SU-DHL-6 (cell line): ENCODE measurements at regions not wholly inside any gene's neighbourhood (a gene's known extent, or its start where the extent isn't known, plus 50 kb on each side); places are given as distances from the start of the nearest gene placed in this dataset.

Experiments used
- EZH2phosphoT487 ChIP-seq: fragments of 200-600 bp; sonication (generic), shearing (Covaris generic); conservative IDR thresholded peaks from 2 replicates; pipeline ENCODE4 v1.6.1; 2018; ENCODE audit warnings: mild to moderate bottlenecking, antibody characterized with exemption, low read length, moderate library complexity, mixed read lengths
- TF ChIP-seq, protein P1 (sequence below): fragments of 200-600 bp; sonication (generic); IDR thresholded peaks from one replicate; pipeline ENCODE4 v1.5.1; 2017; ENCODE audit warnings: antibody characterized with exemption, mild to moderate bottlenecking, low read length, moderate library complexity; ENCODE audit not compliant: insufficient read depth, poor library complexity, severe bottlenecking

DNA sequence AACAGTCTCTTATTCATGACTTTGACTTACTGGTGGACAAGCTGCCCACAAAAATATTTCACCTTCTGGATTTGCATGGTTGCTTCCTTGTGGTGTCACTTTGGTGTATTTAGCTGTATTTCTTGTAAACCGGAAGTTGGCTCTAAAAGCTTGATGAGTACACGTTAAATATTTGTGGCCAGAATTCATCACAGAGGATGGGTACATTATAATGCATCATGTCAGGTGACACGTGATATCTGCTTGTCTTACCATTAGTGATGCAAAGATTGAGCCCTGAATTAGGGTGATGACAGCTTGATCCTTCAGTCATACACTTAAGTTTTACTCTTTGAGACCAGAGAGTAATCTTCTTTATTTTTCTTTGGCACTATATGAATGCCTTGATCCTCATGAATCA is 188.3 kb upstream of the RPS6KA3 start:
- TF ChIP-seq, protein P1, sequence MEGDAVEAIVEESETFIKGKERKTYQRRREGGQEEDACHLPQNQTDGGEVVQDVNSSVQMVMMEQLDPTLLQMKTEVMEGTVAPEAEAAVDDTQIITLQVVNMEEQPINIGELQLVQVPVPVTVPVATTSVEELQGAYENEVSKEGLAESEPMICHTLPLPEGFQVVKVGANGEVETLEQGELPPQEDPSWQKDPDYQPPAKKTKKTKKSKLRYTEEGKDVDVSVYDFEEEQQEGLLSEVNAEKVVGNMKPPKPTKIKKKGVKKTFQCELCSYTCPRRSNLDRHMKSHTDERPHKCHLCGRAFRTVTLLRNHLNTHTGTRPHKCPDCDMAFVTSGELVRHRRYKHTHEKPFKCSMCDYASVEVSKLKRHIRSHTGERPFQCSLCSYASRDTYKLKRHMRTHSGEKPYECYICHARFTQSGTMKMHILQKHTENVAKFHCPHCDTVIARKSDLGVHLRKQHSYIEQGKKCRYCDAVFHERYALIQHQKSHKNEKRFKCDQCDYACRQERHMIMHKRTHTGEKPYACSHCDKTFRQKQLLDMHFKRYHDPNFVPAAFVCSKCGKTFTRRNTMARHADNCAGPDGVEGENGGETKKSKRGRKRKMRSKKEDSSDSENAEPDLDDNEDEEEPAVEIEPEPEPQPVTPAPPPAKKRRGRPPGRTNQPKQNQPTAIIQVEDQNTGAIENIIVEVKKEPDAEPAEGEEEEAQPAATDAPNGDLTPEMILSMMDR = no peak
- no peak for TF ChIP-seq EZH2phosphoT487
